MCF 10A (cell line): ENCODE measurements at regions not wholly inside any gene's neighbourhood (a gene's known extent, or its start where the extent isn't known, plus 50 kb on each side); places are given as distances from the start of the nearest gene placed in this dataset.
"Not testable (repeated sequence)": the region's sequence is repeated elsewhere in the genome, so short reads cannot be mapped to it uniquely, and the experiment has no call there.

Experiments used
- BruUV-seq: library from RNA; stranded (reverse); fragments of 400-500 nt; replicated peaks from 2 replicates; lab custom pipeline; 2021; lab: Mats Ljungman, UMichigan
- CTCF ChIA-PET: fragments of 300-600 bp; sonication (Branson Sonifier 250); formaldehyde crosslinking; extraction: SDS; loops from one replicate; lab custom pipeline; 2021; ENCODE audit warnings: antibody characterized with exemption, inconsistent platforms; lab: Yijun Ruan, JAX
- POLR2A ChIA-PET: fragments of 300-600, 350-650 bp; sonication (Branson Sonifier 250); formaldehyde crosslinking; extraction: SDS; loops from one replicate; lab custom pipeline; 2020; ENCODE audit warnings: antibody characterized with exemption, inconsistent platforms; lab: Yijun Ruan, JAX
- DNase-seq: peaks from one replicate; pipeline ENCODE4 v3.0.0-alpha.2; 2018; ENCODE audit not compliant: unreplicated experiment
- H3K27ac Mint-ChIP-seq: one replicate; pipeline ENCODE4 v1.8.0; 2022; ENCODE audit warnings: mild to moderate bottlenecking, low read depth, mixed read lengths; ENCODE audit not compliant: unreplicated experiment
- H3K27me3 Mint-ChIP-seq: one replicate; pipeline ENCODE4 v1.8.0; 2022; ENCODE audit warnings: mixed read lengths; ENCODE audit not compliant: insufficient read depth, unreplicated experiment
- H3K36me3 Mint-ChIP-seq: one replicate; pipeline ENCODE4 v1.8.0; 2022; ENCODE audit warnings: mild to moderate bottlenecking, moderate library complexity, mixed read lengths; ENCODE audit not compliant: insufficient read depth, unreplicated experiment
- H3K4me1 Mint-ChIP-seq: one replicate; pipeline ENCODE4 v1.8.0; 2022; ENCODE audit warnings: mixed read lengths; ENCODE audit not compliant: insufficient read depth, unreplicated experiment
- H3K4me3 Mint-ChIP-seq: one replicate; pipeline ENCODE4 v1.8.0; 2022; ENCODE audit warnings: mild to moderate bottlenecking, moderate library complexity, mixed read lengths; ENCODE audit not compliant: unreplicated experiment
- H3K9me3 Mint-ChIP-seq: one replicate; pipeline ENCODE4 v1.8.0; 2022; ENCODE audit warnings: mixed read lengths; ENCODE audit not compliant: unreplicated experiment
- CTCF ChIP-seq: fragments of 200-600 bp; IDR thresholded peaks from one replicate; pipeline ENCODE4 v1.8.0; 2022; ENCODE audit warnings: antibody characterized with exemption, mild to moderate bottlenecking; ENCODE audit not compliant: unreplicated experiment
- intact Hi-C: fragments of 100-400 bp; cut with micrococcal nuclease; formaldehyde crosslinking; loops from 2 replicates; pipeline ENCODE4 v1.14.1; 2022

- POLR2A ChIA-PET = no interaction called here
- Mint-ChIP-seq H3K4me3 (no peak overlapping the region), H3K36me3 (no peaks in the 10 kb centered on the region), H3K27me3 (no peaks in the 10 kb centered on the region), H3K4me1 (peaks cover 7% of the 10 kb centered on the region), H3K9me3 (peaks cover 17% of the 10 kb centered on the region), H3K27ac (no peak overlapping the region)
- intact Hi-C loops = no loop called here
- TF ChIP-seq CTCF = no peak
- no TSS peak for BruUV-seq
- no peak for DNase-seq
- CTCF ChIA-PET = no interaction called here
These were observed 236.4 kb upstream of the PCDH9 start for GRCh38 chr13:67466569-67466968.

- no peak for DNase-seq
- TF ChIP-seq CTCF = no peak
- POLR2A ChIA-PET = no interaction called here
- Mint-ChIP-seq H3K9me3 (peaks cover 13% of the 10 kb centered on the region), H3K4me1 (peaks cover 12% of the 10 kb centered on the region), H3K27me3 (no peaks in the 10 kb centered on the region), H3K36me3 (no peaks in the 10 kb centered on the region), H3K27ac (no peak overlapping the region), H3K4me3 (no peak overlapping the region)
- no TSS peak for BruUV-seq
- CTCF ChIA-PET = no interaction called here
- intact Hi-C loops = no loop called here
These were observed 234.0 kb upstream of the PCDH9 start for GRCh38 chr13:67464154-67464553.

- Mint-ChIP-seq H3K27ac (no peak overlapping the region), H3K4me3 (no peak overlapping the region), H3K27me3 (no peaks in the 10 kb centered on the region), H3K9me3 (no peaks in the 10 kb centered on the region), H3K36me3 (no peaks in the 10 kb centered on the region), H3K4me1 (peaks cover 14% of the 10 kb centered on the region)
- CTCF ChIA-PET = no interaction called here
- POLR2A ChIA-PET = no interaction called here
- TF ChIP-seq CTCF = no peak
- no TSS peak for BruUV-seq
- DNase-seq = no peak
- intact Hi-C loops = no loop called here
These were observed 232.0 kb upstream of the PCDH9 start for GRCh38 chr13:67462098-67462497.

GRCh38 chr13:67452526-67452925, 222.4 kb upstream of the PCDH9 start:
- CTCF ChIA-PET = interaction anchor here (0.7 kb wide), 1 partner anchor 355 kb away, joined by 4 read pairs; no protein-coding TSS in a partner anchor
- H3K9me3 Mint-ChIP-seq = peaks cover 21% of the 10 kb centered on the region
- H3K4me1 Mint-ChIP-seq, DNase-seq, intact Hi-C loops, H3K27me3 Mint-ChIP-seq, POLR2A ChIA-PET, H3K36me3 Mint-ChIP-seq, BruUV-seq, H3K4me3 Mint-ChIP-seq, H3K27ac Mint-ChIP-seq: not testable (repeated sequence)

GRCh38 chr13:67445436-67445835, 215.3 kb upstream of the PCDH9 start:
- H3K27ac Mint-ChIP-seq = no peak overlapping the region
- DNase-seq = no peak
- H3K4me3 Mint-ChIP-seq = no peak overlapping the region
- H3K4me1 Mint-ChIP-seq = peaks cover 8% of the 10 kb centered on the region
- no peaks in the 10 kb centered on the region for H3K9me3 Mint-ChIP-seq
- TF ChIP-seq CTCF = no peak
- H3K27me3 Mint-ChIP-seq = no peaks in the 10 kb centered on the region
- intact Hi-C loops = no loop called here
- BruUV-seq = no TSS peak
- H3K36me3 Mint-ChIP-seq = no peaks in the 10 kb centered on the region
- POLR2A ChIA-PET = no interaction called here
- CTCF ChIA-PET = interaction anchor here (0.6 kb wide), 1 partner anchor 368 kb away, joined by 3 read pairs; no protein-coding TSS in a partner anchor
